Activated naive CD8-positive, alpha-beta T cell treated with anti-CD3 and anti-CD28 coated beads, Interleukin-2, amount 50 U/mL, for 16 hours (primary cell): ENCODE measurements at regions not wholly inside any gene's neighbourhood (a gene's known extent, or its start where the extent isn't known, plus 50 kb on each side); places are given as distances from the start of the nearest gene placed in this dataset.
A peak's percentile ranks its signal among the peaks of the same experiment; 100 is the strongest.

Source experiments
- DNase-seq: peaks from one replicate; pipeline ENCODE4 v3.0.0-alpha.2; 2020; ENCODE audit warnings: low read depth, low spot score

DNA sequence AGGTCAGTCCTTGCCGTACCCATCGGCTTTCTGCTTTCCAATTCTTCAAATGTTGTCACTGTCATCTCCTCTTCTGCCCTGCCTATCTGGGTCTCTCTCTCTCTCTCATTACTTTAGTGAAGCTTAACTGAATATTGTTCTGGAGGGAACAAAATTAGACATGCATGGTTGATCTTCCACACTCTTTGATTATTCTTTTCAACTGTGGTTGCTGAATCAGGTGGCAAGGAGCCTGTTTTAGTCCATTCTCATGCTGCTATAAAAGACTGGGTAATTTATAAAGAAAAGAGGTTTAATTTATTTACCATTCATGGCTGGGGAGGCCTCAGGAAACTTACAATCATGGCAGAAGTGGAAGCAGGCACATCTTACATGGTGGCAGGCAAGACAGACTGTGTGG lies 157.9 kb downstream of the ARL4C start:
- DNase-seq: no peak

DNA sequence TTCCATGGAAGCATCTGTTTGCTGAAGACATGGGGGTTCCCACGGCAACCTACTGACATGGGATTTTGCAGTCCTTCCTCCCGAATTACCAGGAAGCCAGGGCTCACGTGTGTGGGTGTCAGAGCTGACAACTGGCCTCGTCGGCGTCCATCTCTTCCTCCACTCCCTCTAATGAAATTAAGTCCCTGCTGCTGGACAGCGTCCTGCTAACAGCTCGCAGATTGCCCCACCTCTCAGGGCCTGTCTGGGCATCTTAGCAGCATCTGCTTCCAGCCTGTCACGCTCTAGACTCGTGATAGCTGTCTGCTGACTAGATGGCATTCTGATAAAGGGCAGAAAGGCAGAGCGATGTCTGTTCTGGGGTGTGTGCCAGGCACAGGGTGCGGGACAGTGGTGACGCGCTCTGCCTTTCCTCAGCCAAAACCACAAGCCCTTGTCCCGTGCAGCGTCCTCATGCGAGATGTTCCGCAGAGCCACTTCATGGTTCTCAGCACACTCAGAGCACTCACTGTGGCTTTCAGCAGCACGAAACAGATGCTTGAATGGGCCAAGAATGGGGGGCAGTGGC lies 161.1 kb downstream of the ARL4C start:
- peak; percentile 4 for DNase-seq

DNA sequence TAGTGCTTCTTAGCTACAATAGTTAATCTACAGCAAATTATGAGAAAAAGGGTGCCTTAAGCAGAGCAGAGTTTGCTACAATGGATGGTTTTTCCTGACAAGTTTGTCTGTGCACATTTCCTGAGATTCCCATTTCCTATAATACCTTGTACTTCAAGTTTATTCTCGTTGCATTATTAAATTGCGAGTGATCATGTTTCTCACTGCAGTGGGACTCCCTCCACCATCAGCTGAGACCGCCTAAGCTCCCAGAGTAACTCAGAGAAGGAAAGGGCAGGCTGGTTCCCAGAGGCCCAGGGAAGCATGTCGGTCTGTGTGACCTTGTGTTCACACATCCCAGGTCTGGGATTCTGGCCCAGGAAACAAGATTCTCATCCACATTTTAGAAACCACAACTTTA lies 162.1 kb downstream of the ARL4C start:
- DNase-seq: no peak

DNA sequence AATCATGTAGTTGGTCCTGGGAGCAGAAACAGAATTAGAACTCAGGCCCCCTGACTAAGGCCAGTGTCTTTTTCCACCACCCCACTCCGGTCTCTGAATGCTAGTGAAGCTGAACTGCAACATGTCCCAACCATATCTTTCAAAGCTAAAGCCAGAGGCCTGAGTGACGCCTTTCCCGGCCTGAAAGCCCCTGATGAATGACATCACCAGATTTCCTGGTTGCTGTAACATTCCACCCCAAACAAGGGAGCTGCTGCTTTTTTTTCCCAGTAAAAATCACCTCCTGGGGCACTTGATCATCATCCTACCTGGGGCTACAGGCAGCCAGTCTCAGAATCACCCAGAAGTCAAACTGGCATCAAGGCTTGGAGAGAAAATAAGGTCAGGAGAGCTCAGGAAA lies 162.7 kb downstream of the ARL4C start:
- DNase-seq: no peak

DNA sequence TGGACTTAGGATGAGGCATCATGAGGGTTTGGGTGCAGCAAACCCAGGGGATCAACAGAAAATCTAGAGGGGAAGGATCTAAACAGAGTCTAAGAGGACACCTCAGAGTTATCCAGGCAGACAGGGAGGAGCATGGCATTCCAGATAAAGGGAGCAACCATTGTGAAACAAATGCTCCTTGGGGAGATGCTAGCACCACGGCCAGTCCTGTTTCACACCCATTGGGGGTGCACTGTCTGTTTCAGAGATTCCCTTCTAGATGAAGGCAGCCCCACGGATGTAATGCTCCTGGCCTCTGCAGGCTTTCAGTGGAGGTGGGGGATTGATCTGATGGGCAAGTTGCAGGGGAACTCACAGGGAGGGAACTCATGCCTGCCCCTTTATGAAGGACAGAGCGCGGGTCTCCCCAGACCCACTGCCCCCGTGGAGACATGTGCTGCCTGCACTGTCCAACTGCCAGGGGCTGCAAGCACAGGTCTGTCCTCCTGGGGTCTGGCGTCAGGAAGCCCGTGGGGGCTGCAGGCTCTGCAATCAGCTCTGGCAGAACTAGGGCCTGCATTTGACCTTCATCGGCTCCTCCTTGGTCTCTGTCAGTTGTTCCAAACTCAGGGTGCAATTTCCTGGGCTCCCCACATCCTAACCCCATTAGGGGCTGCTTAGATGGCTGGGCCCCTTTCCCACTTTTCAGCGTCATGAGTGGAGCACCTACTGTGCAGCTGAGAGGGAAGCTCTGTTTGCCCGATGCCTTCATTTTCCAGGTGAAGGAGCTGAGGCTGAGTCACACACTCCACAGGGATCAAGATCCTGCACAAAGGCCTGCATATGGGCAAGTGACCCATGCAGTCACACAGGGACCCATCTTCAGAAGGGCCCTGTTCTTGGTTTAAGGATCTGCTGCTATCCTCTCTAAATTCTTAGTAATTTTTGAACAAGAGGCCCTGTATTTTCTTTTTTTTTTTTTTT lies 163.4 kb downstream of the ARL4C start:
- DNase-seq: no peak

DNA sequence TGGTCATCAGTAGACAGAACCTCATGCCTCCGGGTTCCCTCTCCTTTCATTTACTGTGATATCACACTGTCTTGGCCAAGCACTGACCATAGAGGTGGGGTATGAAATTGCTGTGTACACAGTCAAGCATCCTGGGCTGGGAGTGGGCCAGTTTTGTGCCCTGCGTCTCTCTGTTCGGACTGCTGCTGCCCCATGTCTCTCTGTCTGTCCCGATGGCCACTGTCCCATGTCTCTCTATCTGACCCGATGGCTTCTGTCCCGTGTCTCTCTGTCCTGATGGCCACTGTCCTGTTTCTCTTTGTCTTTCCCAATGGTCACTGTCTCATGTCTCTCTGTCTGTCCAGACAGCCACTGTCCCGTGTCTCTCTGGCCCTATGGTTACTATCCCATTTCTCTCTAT lies 164.9 kb downstream of the ARL4C start:
- no peak for DNase-seq

DNA sequence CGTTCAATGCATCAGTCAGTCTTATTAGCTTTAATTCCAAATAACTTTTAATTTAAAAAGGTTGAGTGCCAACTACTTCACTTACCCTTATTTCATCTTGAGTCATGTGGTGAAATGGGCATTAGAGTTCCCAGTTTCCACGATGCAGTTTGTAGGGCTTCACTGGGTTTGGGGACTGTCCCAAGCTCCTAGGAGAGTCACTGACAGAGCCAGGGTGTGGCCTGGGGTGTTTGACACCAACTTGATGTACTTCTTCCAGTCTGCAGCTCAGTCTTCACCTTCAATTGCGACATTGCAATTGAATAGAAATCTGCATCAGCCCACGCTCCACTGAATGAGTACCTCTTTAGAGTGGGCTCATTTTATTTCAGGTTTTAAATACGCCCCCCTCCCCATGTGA lies 165.3 kb downstream of the ARL4C start:
- DNase-seq: no peak

DNA sequence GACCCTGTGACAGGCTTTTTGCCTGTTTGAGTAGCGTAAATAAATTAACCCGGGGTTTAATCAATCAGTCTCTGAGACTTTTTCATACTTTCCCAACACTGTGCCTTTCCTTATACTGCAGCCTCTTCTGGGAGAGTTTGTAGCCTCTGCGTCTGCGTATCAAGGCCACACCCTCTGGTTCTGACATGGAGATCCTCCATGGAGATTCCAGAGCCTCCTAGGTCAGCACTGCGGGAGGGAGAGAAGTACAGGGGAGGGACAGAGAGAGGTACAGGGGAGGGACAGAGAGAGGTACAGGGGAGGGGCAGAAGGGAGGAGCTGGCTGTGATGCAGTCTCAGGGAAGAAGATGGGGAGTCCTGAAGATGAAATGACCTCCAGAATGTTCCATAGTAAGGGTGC lies 166.0 kb downstream of the ARL4C start:
- DNase-seq: no peak

DNA sequence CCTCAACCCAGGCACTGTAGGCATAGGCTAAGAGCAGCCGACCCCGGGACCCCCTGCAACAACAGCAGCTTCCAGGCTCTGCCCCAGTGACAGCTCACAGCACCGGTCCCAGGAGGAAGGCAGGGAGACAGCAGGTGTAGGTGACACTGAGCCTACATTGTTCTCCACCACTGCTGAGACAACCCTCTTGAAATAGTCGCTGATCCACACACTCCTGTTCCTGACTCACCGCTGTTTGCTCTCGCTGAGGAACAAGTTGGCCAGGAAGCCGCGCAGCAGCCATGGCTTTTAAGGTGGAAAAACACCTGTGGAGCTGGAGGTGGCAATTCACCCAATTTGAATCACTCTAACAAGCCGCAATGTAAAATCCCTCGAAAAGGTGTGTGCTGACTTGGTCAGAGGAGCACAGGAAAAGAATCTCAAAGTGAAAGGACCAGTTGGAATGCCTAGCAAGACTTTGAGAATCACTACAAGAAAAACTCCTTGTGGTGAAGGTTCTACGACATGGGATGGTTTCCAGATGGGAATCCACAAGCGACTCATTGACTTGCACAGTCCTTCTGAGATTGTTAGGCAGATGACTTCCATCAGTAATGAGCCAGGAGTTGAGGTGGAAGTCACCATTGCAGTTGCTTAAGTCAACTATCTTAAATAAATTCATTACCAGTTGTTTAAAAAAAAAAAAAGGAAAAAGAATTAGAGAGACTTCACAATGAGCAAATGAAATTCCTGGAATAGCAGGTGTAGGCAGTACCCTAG lies 167.5 kb downstream of the ARL4C start:
- no peak for DNase-seq

DNA sequence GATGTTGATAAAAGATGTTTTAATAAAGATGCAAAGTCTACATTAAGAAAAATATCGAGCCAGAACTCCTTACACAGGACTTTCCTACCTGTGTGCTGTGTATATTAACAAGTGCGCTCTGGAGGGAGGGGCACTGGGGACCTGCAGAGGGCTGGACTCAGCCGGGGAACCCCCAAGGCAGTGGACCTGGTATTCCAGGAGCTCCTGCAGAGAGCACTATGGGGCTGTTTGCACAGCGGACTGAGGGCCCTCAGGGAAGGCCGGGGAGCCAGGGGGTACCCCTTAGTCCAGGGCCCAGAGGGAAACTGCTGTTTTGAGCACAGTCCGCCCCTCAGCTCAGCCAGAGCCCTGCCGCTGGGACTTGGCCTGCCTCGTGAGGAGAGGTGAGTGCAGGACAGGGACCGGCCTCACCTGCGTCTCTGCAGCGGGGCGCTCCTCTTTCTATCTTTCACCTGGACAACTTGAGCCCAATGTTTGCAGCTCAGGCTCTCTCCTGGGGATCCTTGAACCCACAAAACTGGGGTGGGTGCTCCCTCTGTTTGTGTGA lies 168.4 kb downstream of the ARL4C start:
- DNase-seq: no peak

DNA sequence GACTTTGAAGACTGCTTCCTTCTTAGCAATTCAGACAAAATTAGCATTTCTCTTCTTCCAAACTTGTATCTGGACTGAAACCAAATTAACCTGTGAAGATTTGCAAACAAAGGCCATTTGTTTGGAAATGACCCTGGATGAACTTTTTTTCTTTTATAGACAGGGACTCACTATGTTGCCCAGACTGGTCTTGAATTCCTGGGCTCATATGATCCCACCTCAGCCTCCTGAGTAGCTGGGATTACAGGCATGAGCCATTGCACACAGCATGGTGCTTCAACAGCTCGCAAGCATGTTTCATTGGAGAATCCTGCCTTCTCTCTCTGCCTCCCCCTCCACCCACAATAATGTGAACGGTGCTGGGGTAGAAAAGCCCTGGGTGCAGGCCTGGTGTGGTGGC lies 170.2 kb downstream of the ARL4C start:
- DNase-seq: no peak

DNA sequence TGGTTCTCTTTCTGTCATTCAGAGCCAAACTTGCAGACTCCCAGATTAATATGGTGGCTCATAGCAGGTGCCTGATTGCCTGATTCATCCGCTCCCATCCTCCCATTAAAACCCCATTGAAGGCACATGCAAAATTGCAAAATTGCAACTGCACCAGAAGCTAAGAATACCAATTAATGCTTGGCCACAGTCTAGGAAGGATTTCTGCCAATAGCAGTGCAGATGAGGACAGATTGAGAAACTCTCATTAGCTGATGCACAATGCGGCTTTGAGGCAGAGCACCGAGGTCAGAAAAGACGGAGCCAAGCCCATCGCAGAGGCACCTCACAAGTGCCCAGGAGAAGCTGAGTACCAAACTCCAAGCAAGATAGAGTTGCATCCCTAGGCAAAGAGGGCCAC lies 172.8 kb downstream of the ARL4C start:
- DNase-seq: no peak

DNA sequence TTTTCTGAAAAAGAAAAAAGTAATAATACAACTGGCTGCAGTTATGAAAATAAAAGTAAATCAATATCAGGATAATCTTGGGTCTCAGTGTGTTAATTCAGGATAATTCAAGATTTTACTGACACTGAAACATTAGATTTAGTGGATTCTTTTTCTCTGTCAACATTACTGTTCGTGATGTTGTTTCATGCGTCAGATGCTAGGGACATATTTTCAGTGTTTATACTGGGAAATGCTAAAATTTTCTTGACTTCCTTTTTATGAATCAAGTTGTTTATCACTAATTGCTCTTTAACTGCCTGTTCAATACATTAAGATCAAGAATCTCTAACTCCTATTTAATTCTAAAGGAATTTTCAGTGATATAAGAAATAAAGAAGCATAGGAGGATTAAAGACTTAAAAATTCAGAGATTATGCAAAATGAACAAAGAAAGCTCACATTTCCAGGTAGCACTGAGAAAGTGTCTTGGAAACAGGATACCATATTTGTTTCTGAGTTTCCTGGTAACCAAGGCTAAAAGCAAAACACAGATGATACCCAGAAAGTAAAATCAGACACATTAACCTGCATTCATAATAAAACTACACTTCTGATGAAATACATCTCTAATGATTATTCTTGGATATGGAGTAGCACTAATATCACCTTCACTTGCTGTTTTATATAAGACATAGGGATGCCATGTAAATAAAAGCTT lies 174.0 kb downstream of the ARL4C start:
- no peak for DNase-seq

DNA sequence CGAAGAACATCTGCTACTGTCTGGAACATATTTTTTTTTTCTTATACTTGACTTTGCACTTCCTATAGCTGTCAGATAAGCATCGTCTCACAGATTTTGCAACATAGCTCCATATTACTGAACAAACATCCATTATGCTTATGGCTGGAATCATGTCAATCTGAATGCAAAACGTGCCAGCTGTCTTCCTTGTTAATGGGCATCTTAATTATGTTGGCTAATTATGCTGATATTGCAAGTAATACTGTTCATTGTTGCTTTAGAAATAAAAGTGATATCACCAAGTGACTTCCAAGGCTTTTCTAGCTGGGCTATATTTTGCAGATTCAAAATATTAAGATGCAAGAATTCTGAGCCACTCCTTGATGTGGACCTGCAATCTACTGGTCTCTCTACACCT lies 176.8 kb downstream of the ARL4C start:
- DNase-seq: no peak

DNA sequence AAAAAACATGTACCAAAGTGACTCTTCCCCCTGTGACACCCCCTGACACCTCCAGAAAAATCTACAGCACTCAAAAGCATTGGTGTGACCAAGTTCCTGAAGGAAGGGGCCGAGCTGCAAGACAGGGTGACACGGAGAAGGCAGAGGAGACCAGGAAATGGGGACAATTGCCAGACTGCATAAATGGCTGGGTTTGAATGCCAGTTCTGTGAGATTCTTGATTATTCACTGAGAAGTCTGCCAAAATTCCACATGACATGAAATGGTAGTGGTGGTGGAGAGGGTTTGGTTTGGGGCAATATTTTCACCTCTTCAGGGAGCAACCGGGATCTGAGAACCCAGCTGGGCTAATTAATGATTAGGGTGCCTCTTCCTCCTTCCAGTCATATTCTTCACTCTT lies 178.5 kb downstream of the ARL4C start:
- DNase-seq: no peak

DNA sequence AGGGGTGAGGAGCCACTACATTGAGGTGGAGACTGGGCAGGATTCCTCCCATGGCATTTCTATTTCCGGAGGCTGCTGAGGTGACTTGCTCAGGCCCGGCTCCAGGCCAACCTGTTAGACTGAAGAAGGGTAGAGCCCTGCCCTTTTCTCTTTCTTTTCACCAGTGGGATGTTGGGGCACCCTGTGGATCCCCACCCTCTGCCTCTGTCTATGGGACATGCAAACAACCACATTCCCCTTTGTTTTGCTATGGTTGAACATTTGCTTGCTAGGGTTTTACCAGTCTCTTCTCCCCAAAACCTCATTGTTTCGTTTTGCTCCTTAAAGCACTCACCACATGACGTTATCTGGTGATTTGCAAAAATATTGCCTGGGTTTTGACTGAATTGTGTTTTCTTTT lies 183.3 kb downstream of the ARL4C start:
- no peak for DNase-seq

DNA sequence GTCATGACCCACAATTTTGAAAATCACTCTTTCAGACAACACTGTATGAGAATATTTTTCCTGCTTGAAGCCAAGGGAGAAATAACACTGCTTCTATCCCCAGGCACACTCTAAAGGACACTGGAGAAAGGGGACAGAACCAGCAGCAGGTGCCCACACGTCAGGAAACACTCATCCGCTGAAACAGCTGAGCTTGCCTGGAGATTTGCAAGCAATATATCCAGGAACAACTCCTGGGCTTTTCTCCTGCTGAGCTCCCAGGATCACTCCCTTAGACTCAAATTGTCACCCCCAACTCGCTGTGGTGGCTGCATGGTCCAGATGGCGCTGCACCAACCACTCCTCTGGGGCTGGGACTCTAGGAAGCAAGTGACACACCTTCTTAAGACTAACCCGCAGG lies 186.7 kb downstream of the ARL4C start:
- DNase-seq: no peak

DNA sequence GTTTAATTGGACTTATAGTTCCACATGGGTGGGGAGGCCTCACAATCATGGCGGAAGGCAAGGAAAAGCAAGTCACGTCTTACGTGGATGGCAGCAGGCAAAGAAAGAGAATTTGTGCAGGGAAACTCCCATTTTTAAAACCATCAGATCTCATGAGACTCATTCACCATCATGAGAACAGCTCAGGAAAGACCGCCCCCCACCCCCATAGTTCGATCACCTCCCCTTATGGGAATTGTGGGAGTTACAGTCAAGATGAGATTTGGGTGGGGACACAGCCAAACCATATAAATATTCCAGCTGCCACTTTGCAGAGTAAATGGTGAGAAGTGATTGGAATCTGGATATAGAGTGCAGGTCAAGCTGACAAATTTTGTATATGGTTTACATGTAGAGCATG lies 187.4 kb downstream of the ARL4C start:
- no peak for DNase-seq

DNA sequence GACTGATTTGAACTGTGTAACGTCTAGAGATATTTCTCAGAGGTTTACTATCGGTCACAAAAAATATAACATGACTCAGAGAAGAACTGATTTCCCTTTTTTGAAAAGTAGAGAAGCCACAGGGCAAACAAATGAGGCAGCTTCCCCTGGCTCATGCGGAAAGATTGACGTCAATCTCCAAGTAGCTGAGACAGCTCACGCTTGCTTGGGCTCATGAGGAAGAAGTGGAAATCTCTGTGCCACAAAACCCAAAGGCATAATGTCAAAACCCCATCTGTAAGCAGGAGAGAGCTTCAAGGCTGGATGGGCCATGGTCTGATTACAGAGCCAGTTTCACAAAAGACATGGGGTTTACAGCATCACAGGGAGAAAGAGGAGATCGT lies 188.1 kb downstream of the ARL4C start:
- DNase-seq: peak; percentile 41

DNA sequence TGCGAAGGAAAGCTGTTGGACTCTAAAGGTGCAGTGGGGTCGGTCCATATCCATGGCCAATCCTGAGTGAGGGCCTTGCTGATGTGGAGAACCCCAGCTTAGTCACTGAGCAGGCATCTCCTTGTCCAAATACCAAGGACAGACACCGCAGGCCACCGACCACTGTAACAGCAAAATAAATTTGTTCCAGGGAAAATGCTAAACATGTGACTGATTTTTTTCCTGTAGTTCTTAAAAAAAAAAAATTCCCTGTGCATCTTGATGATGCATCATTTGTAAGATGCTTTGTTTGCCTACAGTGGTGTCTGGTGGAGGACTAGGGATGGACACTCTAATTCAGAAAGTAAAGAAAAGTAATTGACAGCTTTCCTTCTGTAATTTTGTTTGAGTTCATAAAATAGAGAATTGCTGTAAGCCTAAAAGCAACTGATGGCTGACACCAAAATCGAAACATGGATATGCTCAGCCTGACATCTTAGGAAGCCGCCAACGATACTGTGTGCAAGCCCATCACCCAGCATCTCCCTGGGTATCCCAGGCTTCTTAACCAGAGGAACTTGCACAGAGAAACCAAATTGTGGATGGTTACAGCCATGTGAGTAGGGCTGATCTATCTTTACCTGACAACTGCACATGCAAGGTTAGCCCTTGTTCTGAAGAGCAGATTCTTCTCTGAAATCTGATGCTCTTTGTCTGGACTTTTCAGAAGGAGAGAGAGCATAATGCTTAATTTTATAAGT lies 188.6 kb downstream of the ARL4C start:
- DNase-seq: no peak

DNA sequence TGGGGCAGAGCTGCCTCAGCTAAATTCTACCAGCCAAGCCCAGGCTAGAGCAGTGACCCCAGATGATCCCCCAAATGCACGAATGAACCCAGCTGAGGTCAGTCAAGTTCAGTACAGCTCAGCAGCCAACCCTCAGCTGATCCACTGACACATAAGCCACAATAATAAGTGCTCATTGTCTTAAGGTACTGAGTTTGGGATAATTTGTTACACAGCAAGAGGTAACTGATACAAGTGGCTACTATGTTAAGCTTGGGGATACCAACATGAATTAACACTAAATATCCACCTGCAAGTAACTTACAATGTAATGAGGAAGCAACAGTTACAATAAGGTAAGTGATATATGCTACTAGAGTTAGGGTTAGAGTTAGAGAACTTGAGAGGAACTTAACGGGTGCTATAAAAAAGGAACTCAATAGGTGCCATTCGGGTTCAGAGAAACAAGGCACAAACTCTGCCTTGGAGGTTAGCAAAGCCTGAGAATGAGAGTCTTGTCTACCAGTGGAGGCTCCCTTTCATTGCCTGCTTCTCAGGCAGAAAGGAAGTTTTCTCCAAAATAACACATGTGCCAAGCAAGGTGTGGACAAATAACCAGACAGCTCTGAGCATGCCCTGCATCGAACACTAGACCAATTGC lies 189.4 kb downstream of the ARL4C start:
- DNase-seq: no peak
